ENCODE measurements at regions not wholly inside any gene's neighbourhood (a gene's known extent, or its start where the extent isn't known, plus 50 kb on each side); places are given as distances from the start of the nearest gene placed in this dataset.
A peak's percentile ranks its signal among the peaks of the same experiment; 100 is the strongest.

DNA sequence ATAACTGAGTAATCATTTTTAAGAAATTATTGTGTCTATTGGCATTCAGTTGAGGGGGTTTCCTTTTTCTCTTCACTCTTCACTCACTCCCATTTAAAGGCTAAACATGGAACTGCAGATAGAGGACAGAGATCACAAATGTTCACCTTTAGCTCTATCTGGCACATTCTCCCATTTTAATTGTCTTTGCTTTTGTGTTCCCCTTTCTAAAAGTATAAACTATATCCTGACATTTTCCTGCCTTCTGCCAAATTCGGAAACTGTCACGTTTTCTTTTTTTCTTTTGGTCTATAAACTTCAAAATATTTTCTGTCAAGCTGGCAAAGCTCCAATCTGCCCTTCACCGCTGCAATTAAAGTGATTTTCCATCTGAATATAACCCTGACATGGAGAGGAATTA, 219.8 kb upstream of the CDKN3 start:
- TF ChIP-seq, protein P1, sequence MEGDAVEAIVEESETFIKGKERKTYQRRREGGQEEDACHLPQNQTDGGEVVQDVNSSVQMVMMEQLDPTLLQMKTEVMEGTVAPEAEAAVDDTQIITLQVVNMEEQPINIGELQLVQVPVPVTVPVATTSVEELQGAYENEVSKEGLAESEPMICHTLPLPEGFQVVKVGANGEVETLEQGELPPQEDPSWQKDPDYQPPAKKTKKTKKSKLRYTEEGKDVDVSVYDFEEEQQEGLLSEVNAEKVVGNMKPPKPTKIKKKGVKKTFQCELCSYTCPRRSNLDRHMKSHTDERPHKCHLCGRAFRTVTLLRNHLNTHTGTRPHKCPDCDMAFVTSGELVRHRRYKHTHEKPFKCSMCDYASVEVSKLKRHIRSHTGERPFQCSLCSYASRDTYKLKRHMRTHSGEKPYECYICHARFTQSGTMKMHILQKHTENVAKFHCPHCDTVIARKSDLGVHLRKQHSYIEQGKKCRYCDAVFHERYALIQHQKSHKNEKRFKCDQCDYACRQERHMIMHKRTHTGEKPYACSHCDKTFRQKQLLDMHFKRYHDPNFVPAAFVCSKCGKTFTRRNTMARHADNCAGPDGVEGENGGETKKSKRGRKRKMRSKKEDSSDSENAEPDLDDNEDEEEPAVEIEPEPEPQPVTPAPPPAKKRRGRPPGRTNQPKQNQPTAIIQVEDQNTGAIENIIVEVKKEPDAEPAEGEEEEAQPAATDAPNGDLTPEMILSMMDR (IDR thresholded peaks at IDR 0.05), result no peak
- Mint-ChIP-seq H3K27ac (no peak overlapping the region), H3K36me3 (ENCODE audit: low read depth) (no peaks in the 10 kb centered on the region), H3K4me1 (ENCODE audit: low read depth) (peaks cover 29% of the 10 kb centered on the region), H3K4me3 (no peak overlapping the region), H3K27me3 (ENCODE audit: insufficient read depth) (peaks cover 1% of the 10 kb centered on the region; the same call in 1 of the 2 replicates), H3K9me3 (no peaks in the 10 kb centered on the region)
- DNase-seq, result no peak

DNA sequence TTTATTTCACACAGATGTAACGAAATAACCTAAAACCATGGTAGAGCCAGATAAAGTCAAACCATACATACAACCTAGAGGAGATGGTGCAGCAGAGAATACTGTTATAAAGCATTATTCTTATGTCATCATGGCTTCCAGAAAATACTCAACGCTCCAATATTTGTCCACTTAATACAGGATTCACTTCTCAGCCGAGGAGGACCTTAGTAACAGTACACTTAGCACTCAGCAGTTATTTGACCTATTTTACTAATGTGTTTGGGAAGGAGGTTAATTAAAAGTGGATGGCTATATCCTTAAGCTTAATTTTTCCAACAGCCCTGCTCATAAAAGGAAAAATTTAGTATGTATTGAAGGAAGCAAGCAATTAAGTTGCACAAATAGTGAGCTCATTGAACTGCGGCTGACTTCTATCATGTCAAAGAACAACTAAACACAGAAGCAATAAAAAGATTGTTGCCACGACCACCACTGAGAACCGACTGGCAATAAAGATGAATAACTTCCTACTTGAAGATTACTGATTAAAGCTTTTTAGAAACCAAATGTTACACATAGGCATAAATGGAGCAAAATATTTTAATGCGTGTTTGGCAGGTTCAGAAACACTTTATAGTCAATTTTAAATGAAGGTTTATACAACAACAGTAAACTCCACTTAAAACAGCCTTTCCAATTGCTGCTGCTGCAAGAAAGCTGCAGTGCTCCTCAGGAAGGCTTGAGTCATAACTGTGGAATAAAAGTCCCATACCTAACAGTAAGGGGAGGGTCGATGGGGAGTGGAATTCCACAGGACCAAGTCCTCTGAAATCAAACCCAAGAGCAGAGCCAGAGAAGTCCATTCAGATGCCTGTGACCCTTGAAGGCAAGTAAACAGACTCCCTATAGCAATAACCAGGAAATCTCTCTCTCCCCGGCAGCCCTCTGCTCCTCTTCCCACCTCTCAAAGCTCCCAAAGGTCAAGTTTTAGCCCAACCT, 218.9 kb upstream of the CDKN3 start:
- Mint-ChIP-seq H3K4me3 (no peak overlapping the region), H3K36me3 (ENCODE audit: low read depth) (no peaks in the 10 kb centered on the region), H3K4me1 (ENCODE audit: low read depth) (peaks cover 36% of the 10 kb centered on the region), H3K27me3 (ENCODE audit: insufficient read depth) (peaks cover 1% of the 10 kb centered on the region; the same call in 1 of the 2 replicates), H3K27ac (no peak overlapping the region), H3K9me3 (no peaks in the 10 kb centered on the region)
- no peak for DNase-seq
- TF ChIP-seq, protein P1 (IDR thresholded peaks at IDR 0.05), result no peak

DNA sequence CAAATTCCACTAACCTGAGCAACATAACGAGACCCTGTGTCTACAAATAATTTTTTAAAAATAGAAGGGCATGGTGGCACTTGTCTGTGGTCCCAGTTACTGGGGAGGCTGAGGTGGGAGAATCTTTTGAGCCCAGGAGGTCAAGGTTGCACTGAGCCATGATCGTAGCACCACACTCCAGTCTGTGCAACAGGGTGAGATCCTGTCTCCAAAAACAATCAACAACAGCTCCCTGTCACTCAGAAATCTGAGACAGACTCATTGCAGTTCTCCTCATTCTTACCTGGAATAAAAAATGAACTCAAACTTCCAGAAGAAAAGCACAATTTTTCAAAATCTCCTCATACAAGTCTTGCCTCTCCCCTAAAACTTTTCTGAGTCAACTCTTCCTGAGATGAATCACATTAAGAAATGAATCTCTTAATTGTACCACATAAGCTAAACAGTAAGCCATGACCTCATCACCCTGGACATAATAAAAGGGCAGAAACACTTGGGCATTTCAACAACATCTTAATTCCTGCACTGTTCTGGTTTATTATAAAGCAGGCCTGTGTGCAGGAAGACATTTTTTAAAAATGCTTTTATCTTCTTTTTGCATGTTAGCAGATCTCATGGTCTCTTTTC, 214.3 kb upstream of the CDKN3 start:
- Mint-ChIP-seq H3K27me3 (ENCODE audit: insufficient read depth) (peaks cover 1% of the 10 kb centered on the region; the same call in 1 of the 2 replicates), H3K4me1 (ENCODE audit: low read depth) (peaks cover 20% of the 10 kb centered on the region), H3K4me3 (no peak overlapping the region), H3K9me3 (no peaks in the 10 kb centered on the region), H3K36me3 (ENCODE audit: low read depth) (no peaks in the 10 kb centered on the region), H3K27ac (peak overlapping the region; percentile 2; the same call in 1 of the 2 replicates)
- DNase-seq, result peak; percentile 68
- TF ChIP-seq, protein P1 (IDR thresholded peaks at IDR 0.05), result no peak

DNA sequence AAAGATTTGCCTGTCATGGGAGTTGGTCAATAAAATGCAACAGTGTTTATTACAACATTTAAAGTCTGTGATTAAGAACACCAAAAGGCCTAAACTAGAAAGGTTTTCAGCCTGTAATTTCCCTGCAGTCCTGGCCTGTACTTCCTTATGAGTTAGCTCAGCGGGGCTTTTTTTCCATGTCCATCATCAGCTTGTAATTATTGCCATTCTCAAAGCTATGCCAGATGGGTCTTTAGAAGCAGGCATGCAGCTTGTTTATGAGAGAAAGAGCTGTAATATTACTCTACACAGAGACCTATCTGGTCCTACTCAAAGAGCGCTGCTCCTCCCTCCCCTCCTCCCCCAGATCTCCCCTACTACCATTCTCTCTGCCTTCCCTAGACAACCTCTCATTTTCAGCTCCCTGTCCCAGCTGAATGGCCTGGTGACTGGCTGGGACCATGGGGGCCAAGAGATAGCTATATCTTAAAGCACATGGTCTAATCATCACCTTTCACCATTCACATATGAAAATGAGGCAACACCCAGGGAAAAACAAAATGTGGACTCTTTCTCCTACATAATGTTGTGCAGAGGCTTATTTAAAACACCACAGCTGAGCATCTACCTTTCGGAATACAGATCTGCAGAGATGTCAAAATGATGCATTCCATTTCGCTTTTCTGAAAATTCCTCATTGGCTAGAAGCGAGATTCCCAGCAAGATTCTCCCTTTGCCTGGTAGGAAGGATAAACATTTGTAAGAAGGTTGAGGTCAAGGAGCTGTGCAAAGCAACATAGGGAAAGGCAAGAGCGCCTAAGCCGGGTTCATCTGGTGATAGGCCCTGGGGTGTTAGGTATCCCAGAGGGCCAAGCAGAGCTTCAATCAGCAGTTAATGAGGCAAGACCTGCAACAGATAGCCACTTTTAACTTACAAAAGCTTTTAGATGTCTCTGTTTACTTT, 209.7 kb upstream of the CDKN3 start:
- Mint-ChIP-seq H3K36me3 (ENCODE audit: low read depth) (no peaks in the 10 kb centered on the region), H3K4me3 (no peak overlapping the region), H3K27me3 (ENCODE audit: insufficient read depth) (no peaks in the 10 kb centered on the region), H3K27ac (no peak overlapping the region), H3K4me1 (ENCODE audit: low read depth) (peaks cover 28% of the 10 kb centered on the region), H3K9me3 (no peaks in the 10 kb centered on the region)
- TF ChIP-seq, protein P1 (IDR thresholded peaks at IDR 0.05), result no peak
- DNase-seq, result no peak

DNA sequence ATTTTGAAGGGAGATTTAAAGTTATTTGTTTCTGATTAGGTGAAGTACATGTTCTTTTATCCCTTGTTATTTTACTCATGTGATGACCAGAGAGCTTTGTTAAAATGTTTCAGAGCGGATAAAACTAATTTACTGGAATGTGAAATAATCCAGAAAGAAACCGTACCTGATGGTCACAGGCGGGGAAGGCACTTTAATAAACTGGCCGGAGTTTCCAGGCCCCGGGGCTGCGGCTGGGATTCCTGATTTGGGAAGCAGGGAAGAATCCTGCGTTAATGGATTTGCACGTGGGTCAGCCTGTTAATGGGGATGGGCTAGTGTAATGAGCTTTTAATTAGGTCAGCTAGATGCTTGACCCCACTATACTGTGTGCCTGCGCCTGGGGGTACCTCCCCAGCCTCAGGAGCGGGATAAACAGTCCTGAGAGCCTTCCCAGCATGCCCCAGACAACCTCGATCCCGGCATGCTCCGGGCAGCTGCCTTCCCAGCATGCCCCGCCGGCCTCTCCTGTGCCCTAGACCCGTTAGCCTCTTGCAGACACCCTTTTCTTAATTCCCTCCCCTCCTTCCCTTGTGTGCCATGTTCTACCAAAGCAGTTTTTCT, 208.6 kb upstream of the CDKN3 start:
- no peaks in the 10 kb centered on the region for H3K36me3 Mint-ChIP-seq (ENCODE audit: low read depth)
- DNase-seq, result no peak
- TF ChIP-seq, protein P1 (IDR thresholded peaks at IDR 0.05), result no peak
- H3K4me3 Mint-ChIP-seq, result no peak overlapping the region
- H3K27ac Mint-ChIP-seq, result no peak overlapping the region
- no peaks in the 10 kb centered on the region for H3K27me3 Mint-ChIP-seq (ENCODE audit: insufficient read depth)
- no peaks in the 10 kb centered on the region for H3K9me3 Mint-ChIP-seq
- H3K4me1 Mint-ChIP-seq (ENCODE audit: low read depth), result peaks cover 18% of the 10 kb centered on the region
